Esophagus squamous epithelium (tissue), 4 donors: ENCODE measurements at regions not wholly inside any gene's neighbourhood (a gene's known extent, or its start where the extent isn't known, plus 50 kb on each side); places are given as distances from the start of the nearest gene placed in this dataset.

Experiments
- CTCF ChIP-seq, 6 experiments: fragments of 450-650 bp in 4 of 6; fragments of 200-600 bp in 2 of 6; sonication (generic) in 2 of 6; IDR thresholded peaks; one replicate each; pipeline ENCODE4 v1.5.1; 2016 to 2019; ENCODE audit warnings: antibody characterized with exemption in 6 of 6, mild to moderate bottlenecking in 4 of 6, moderate library complexity in 4 of 6
- POLR2A ChIP-seq, 4 donors: fragments of 450-650 bp; IDR thresholded peaks; one replicate each; pipeline ENCODE4 v1.6.1; 2017; ENCODE audit warnings: antibody characterized with exemption in 4 of 4, mild to moderate bottlenecking in 4 of 4, moderate library complexity in 3 of 4

DNA sequence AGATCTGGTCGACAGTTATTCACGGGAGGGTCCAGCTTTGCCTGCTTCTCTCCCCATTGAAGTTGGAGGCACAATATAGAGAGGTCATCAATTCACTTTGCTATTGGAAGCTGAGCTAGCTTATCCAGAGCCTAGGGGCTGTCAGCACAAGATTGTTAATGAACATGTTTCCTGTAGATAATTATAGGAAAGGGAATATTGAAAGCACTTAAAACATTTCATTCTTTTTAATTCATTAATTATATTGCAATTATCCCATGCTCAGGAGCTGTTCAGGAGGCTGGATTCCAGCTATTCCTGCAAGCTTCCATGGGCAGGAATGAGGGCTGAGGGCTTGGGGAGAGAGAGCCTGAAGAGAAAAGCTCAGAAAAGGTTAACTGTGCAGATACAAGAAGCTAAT lies 153.1 kb upstream of the BRINP1 start:
- no peak for TF ChIP-seq POLR2A (IDR thresholded peaks at IDR 0.05)
- no peak for TF ChIP-seq CTCF (IDR thresholded peaks at IDR 0.05)
